Adrenal gland (tissue), 9 donors: ENCODE measurements at regions not wholly inside any gene's neighbourhood (a gene's known extent, or its start where the extent isn't known, plus 50 kb on each side); places are given as distances from the start of the nearest gene placed in this dataset.
A peak's percentile ranks its signal among the peaks of the same experiment; 100 is the strongest.

Experiments used
- DNase-seq, 7 donors: peaks; one replicate each; pipeline ENCODE4 v3.0.0-alpha.2; 2019 to 2020
- H3K27ac ChIP-seq, 5 donors: fragments of 200-600 bp; sonication (generic) in 4 of 5; 1 replicate in 3 of 5; 2 replicates in 2 of 5; pipeline versions ENCODE4 v1.5.1 to v1.8.0; 2016 to 2020; ENCODE audit warnings: mild to moderate bottlenecking in 1 of 5
- H3K27me3 ChIP-seq: fragments of 200-600 bp; 2 replicates; pipeline ENCODE4 v1.8.0; 2021
- H3K36me3 ChIP-seq, 2 donors: fragments of 200-600 bp; replicated peaks in 1 of 2; 1 replicate in 1 of 2; 2 replicates in 1 of 2; pipeline versions ENCODE4 v1.5.1 to v1.8.0; 2018 to 2022
- H3K4me1 ChIP-seq, 2 donors: fragments of 200-600 bp; replicated peaks in 1 of 2; 1 replicate in 1 of 2; 2 replicates in 1 of 2; pipeline versions ENCODE4 v1.5.1 to v1.8.0; 2018 to 2021
- H3K4me3 ChIP-seq, 4 donors: fragments of 200-600 bp; sonication (generic) in 3 of 4; one replicate each; pipeline ENCODE4 v1.5.1; 2016 to 2018
- H3K9me3 ChIP-seq, 3 donors: fragments of 200-600 bp; sonication (generic) in 1 of 3; replicated peaks in 1 of 3; 1 replicate in 2 of 3; 2 replicates in 1 of 3; pipeline versions ENCODE4 v1.5.1 to v1.8.0; 2016 to 2021
- CTCF ChIP-seq, 6 experiments: fragments of 450-650 bp in 4 of 6; fragments of 200-600 bp in 2 of 6; sonication (generic) in 1 of 6; IDR thresholded peaks; 1 replicate in 5 of 6; 2 replicates in 1 of 6; pipeline versions ENCODE4 v1.5.1 to v1.8.0; 2016 to 2021; ENCODE audit warnings: antibody characterized with exemption in 6 of 6, mild to moderate bottlenecking in 2 of 6, moderate library complexity in 1 of 6
- POLR2A ChIP-seq, 2 donors: fragments of 450-650 bp; IDR thresholded peaks; one replicate each; pipeline ENCODE4 v1.6.1; 2017; ENCODE audit warnings: antibody characterized with exemption in 2 of 2, mild to moderate bottlenecking in 2 of 2, moderate library complexity in 1 of 2
- WGBS, 4 donors: extraction: QIAGEN DNeasy Blood & Tissue Kit in 2 of 4; methylation state at CpG; one replicate each; pipeline versions ENCODE4 v1.1.5 to v1.1.7; 2013 to 2017; 5-methylcytosine and 5-hydroxymethylcytosine counted together
- intact Hi-C, 2 donors: fragments of 100-400 bp; cut with DNase I; formaldehyde crosslinking; loops; one replicate each; pipeline versions ENCODE4 v1.14.1 to v1.15.0; 2022 to 2023
- donor health status: healthy with polysubstance abuse.
- donor health status: Bipolar disorder and iron deficiency.
- donor health status: DM: yes; HTN: yes; CAD: no.
- donor health status: DM: no; HTN: no; CAD: no.
- donor health status: DM: no; HTN: no; CAD: no.

DNA sequence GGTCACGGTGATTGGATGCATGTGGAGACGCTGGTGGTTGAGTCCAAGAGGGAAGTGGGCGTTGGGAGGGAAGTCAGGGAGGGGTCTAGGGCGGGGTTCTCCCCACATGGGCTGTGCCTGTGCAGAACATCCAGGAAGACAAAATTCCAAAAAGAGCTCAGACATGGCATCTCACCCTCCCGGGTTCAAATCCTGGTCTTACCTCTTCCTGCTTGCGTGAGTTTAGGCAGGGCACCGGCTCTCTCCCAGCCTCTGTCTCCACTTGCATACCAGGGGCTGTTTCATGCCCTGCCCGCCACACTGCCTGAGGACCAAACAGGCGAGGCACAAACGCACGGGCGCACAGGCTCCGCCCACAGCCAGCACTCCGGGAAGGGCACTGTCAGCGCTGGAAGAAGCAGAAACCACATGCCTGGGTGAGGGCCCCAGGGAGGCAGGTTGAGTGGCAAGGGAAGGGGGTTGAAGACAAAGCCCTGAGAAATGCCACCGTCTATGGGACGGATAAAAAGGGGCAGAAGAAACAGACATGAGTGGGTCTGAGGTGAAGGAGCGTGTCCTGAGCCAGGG, 123.6 kb upstream of the SOX1 start:
- no peaks in the 10 kb centered on the region for H3K9me3 ChIP-seq
- intact Hi-C loops = no loop called here
- H3K27me3 ChIP-seq = peaks cover 6% of the 10 kb centered on the region
- no peak for TF ChIP-seq CTCF (IDR thresholded peaks at IDR 0.05)
- H3K27ac ChIP-seq = no peak overlapping the region
- WGBS, 4 donors = 62 to 83% (median 70%) methylated on average over 14 to 18 of the region's 18 CpGs
- H3K36me3 ChIP-seq = no peaks in the 10 kb centered on the region
- no peak overlapping the region for H3K4me3 ChIP-seq
- DNase-seq = peak in 1 of 7 donors; percentile 21
- no peaks in the 10 kb centered on the region for H3K4me1 ChIP-seq

DNA sequence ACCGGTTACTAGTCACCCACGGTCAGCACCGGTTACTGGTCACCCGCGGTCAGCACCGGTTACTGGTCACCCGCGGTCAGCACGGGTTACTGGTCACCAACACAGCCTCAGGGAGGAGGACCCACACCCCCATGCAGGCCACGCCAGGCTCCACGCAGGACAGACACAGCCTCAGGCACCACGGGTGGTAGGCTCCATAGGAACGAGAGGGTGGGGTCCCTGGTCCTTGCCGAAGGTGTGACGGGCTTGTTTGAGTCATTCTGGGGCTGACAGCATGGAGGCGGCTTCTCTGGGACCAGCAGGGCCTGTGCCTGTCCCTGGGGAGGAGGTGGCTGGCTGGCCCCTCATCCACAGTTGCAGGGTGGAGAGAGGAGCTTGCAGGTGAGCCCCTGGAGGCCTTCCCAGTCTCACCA, 122.8 kb upstream of the SOX1 start:
- 80 to 92% (median 81%) methylated on average over 2 to 16 of the region's 16 CpGs for WGBS, 4 donors
- intact Hi-C loops = no loop called here
- Histone ChIP-seq H3K4me1 (no peaks in the 10 kb centered on the region), H3K36me3 (no peaks in the 10 kb centered on the region), H3K4me3 (no peak overlapping the region), H3K9me3 (no peaks in the 10 kb centered on the region), H3K27me3 (peaks cover 4% of the 10 kb centered on the region), H3K27ac (no peak overlapping the region)
- TF ChIP-seq CTCF (IDR thresholded peaks at IDR 0.05) (no peak), POLR2A (IDR thresholded peaks at IDR 0.05) (no peak)
- peak in 1 of 7 donors; percentile 30 for DNase-seq

GRCh38 chr13:111945086-111945485, 121.9 kb upstream of the SOX1 start:
- no peak overlapping the region for H3K27ac ChIP-seq
- TF ChIP-seq POLR2A (IDR thresholded peaks at IDR 0.05) = no peak
- no peak for TF ChIP-seq CTCF (IDR thresholded peaks at IDR 0.05)
- intact Hi-C loops = no loop called here
- no peaks in the 10 kb centered on the region for H3K36me3 ChIP-seq
- H3K4me3 ChIP-seq = no peak overlapping the region
- 75 to 87% (median 77%) methylated on average over 14 to 16 of the region's 16 CpGs for WGBS, 4 donors
- peak in 1 of 7 donors; percentile 33 for DNase-seq
- H3K9me3 ChIP-seq = no peaks in the 10 kb centered on the region
- no peaks in the 10 kb centered on the region for H3K4me1 ChIP-seq
- no peaks in the 10 kb centered on the region for H3K27me3 ChIP-seq

GRCh38 chr13:111946214-111946613, 120.7 kb upstream of the SOX1 start:
- peak in 1 of 7 donors; percentile 24 for DNase-seq
- H3K27ac ChIP-seq = no peak overlapping the region
- H3K27me3 ChIP-seq = no peaks in the 10 kb centered on the region
- no peak overlapping the region for H3K4me3 ChIP-seq
- 61 to 71% (median 67%) methylated on average over 10 of the region's 10 CpGs for WGBS, 4 donors
- intact Hi-C loops = no loop called here
- H3K4me1 ChIP-seq = no peaks in the 10 kb centered on the region
- no peak for TF ChIP-seq CTCF (IDR thresholded peaks at IDR 0.05)
- no peaks in the 10 kb centered on the region for H3K9me3 ChIP-seq
- H3K36me3 ChIP-seq = no peaks in the 10 kb centered on the region
